NCI-H187 (cell line): ENCODE measurements at regions not wholly inside any gene's neighbourhood (a gene's known extent, or its start where the extent isn't known, plus 50 kb on each side); places are given as distances from the start of the nearest gene placed in this dataset.
"Not testable (repeated sequence)": the region's sequence is repeated elsewhere in the genome, so short reads cannot be mapped to it uniquely, and the experiment has no call there.

Source experiments
- DNase-seq, 2 experiments: peaks; one replicate each; lab custom pipeline; 2025; lab: John Stamatoyannopoulos, UW

GRCh38 chr6:49097664-49098063, 365.4 kb downstream of the MMUT start:
- not testable (repeated sequence) for DNase-seq

GRCh38 chr6:49097116-49097515, 365.9 kb downstream of the MMUT start:
- DNase-seq, result no peak

- DNase-seq, result no peak
These were observed 374.4 kb downstream of the MMUT start for GRCh38 chr6:49088631-49089030.

GRCh38 chr6:49087369-49087768, 375.7 kb downstream of the MMUT start:
- DNase-seq, result no peak

- DNase-seq, result no peak
These were observed 380.4 kb downstream of the MMUT start for GRCh38 chr6:49082611-49083010.

- no peak for DNase-seq
These were observed 390.0 kb downstream of the MMUT start for GRCh38 chr6:49072885-49073620.

- DNase-seq, result no peak
These were observed 390.9 kb downstream of the MMUT start for GRCh38 chr6:49072146-49072545.

GRCh38 chr6:49070411-49070810, 392.6 kb downstream of the MMUT start:
- DNase-seq, result no peak

- no peak for DNase-seq
These were observed 408.7 kb downstream of the MMUT start for GRCh38 chr6:49054311-49054710.

- no peak for DNase-seq
These were observed 410.2 kb downstream of the MMUT start for GRCh38 chr6:49052901-49053300.

GRCh38 chr6:49051281-49051680, 411.8 kb downstream of the MMUT start:
- no peak for DNase-seq

GRCh38 chr6:49050584-49050983, 412.5 kb downstream of the MMUT start:
- DNase-seq, result no peak

- DNase-seq, result no peak
These were observed 424.7 kb downstream of the MMUT start for GRCh38 chr6:49038294-49038822.

GRCh38 chr6:49030251-49031020, 432.6 kb downstream of the MMUT start:
- DNase-seq, result no peak

- DNase-seq, result no peak
These were observed 435.4 kb downstream of the MMUT start for GRCh38 chr6:49027644-49028043.

- no peak for DNase-seq
These were observed 437.5 kb downstream of the MMUT start for GRCh38 chr6:49025273-49026240.

GRCh38 chr6:49004801-49005200, 458.3 kb downstream of the MMUT start:
- DNase-seq, result no peak

GRCh38 chr6:49003348-49003747, 459.7 kb downstream of the MMUT start:
- DNase-seq, result no peak

GRCh38 chr6:49001856-49002541, 461.1 kb downstream of the MMUT start:
- no peak for DNase-seq

GRCh38 chr6:48998574-48998973, 464.5 kb downstream of the MMUT start:
- no peak for DNase-seq

GRCh38 chr6:48996461-48997119, 466.5 kb downstream of the MMUT start:
- DNase-seq, result no peak
